GM18951 (cell line): ENCODE measurements at regions not wholly inside any gene's neighbourhood (a gene's known extent, or its start where the extent isn't known, plus 50 kb on each side); places are given as distances from the start of the nearest gene placed in this dataset.

ENCODE experiments used
- POLR2A ChIP-seq: IDR thresholded peaks from 4 replicates; pipeline ENCODE4 v1.6.1; 2011; ENCODE audit warnings: mild to moderate bottlenecking; ENCODE audit not compliant: insufficient read length, insufficient read depth; ENCODE audit errors: extremely low read depth
- in situ Hi-C: fragments of 300-500 bp; cut with MboI; formaldehyde crosslinking; loops from one replicate; pipeline ENCODE4 v1.12.0; 2022; ENCODE audit warnings: low sequenced_read_pairs, mixed read lengths, inconsistent platforms; ENCODE audit not compliant: unreplicated experiment

DNA sequence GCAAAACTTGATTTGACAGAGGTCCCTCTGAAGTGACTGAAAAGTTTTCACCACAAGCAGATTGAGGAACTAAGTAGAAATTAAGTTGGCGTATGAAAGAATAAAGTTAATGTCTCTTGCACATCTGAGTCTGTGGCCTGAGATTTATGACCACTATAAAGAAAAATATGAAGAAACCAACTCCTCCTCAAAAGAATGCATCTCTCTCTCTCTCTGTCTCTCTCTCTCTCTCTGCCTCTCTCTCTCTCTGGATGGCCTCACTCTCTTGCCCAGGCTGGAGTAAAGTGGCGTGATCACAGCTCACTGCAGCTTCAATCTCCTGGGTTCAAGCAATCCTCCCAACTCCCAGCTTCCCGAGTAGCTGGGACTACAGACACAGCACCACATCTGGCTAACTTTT is 55.2 kb downstream of the RPL22L1 start:
- no peak for TF ChIP-seq POLR2A

DNA sequence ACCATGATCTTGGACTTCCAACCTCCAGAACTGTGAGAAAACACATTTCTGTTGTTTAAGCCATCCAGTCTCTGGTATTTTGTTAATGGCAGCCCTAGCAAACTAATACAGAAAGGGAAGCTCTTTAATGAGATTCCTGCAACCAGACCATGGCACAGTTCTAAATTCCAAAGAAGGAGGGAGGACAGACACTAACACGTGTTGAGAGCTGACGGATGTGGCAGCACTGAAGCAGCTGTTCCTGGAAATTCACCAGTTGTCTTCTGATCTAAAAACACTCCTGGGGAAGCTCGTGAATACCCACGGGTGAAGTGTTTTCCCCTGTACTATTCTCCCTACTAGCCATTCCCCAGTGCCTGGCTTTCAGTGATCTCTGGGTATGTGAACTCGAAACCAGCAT is 56.7 kb downstream of the RPL22L1 start:
- TF ChIP-seq POLR2A: no peak
- in situ Hi-C loops: loop anchor here (5.0 to 25.0 kb wide), 3 partner anchors 398 to 751 kb away; partner anchors contain the start of gene CLDN11

More for the DNA sequence above, 55.2 kb downstream of the RPL22L1 start:
- in situ Hi-C loops: loop anchor here (5.0 to 25.0 kb wide), 3 partner anchors 400 to 753 kb away; partner anchors contain the start of gene CLDN11

DNA sequence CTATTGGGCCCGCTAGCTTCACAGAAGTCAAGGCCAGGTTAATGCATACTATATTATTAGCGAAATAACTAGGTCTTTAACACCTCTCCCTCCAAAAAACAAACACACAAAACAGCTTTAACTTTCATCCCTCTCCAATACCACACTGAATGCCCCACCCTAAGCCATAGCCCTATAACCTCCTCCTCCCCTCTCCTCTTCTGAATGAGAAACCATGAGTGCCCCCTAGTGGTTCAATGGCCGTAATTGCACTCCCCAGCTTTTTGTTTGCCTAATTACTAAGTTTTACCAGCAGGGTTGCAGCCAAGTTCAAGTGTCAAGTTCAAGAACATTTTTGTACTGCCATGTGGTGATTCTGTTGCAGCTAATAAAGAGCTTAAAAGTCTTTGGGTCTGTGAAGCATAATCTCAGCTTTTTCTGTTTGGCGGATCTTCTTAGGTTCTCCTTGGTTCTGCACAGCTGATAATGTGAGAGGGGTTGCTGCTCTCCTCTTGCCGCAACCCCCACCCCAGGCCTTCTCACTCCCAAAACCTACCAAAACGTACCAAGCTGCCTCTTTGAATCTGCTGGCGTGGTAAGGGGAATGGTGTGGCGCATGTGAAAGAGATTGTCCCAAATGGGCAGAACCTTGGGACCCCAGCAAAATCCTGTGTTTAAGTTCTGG is 57.9 kb downstream of the RPL22L1 start:
- in situ Hi-C loops: loop anchor here (5.0 to 25.0 kb wide), 3 partner anchors 397 to 750 kb away; partner anchors contain the start of gene CLDN11
- TF ChIP-seq POLR2A: no peak

DNA sequence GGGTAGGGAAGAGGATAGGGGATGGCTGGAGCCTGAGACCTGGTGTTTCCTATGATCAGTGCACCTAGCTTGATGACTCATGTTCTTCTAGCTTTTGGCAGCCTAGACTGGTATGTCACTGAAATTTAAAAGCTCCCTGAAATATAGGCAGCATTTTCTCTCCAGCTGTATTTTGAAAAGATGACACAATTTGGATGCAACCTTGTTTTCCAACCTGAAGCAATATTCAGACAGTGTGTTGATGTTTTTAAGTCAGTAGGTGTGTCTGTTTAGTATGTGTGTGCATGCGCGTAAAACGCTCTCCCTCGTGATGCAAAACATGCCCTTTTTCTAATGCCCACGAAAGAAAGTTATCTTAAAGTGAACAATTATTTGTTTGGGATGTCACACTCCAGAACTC is 58.5 kb downstream of the RPL22L1 start:
- in situ Hi-C loops: loop anchor here (5.0 to 25.0 kb wide), 3 partner anchors 397 to 749 kb away; partner anchors contain the start of gene CLDN11
- no peak for TF ChIP-seq POLR2A

DNA sequence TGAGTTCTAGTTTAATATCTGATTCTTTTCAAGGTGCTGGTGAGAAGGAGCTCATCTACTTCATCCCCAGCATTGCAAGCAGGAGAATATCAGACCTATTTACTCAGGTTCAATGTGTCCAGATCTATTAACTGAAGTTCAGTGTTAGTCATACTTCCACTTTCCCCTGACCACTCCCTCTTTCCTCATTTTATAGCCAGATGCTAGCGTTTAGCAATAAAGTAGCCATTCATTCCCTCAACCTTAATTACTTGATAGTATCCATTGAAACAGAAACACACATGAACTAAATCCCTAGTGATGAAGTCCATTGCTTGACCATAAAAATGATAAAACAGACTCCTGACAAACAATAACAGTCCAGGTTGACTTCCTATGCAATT is 60.0 kb downstream of the RPL22L1 start:
- in situ Hi-C loops: loop anchor here (5.0 to 25.0 kb wide), 3 partner anchors 395 to 748 kb away; partner anchors contain the start of gene CLDN11
- TF ChIP-seq POLR2A: no peak

DNA sequence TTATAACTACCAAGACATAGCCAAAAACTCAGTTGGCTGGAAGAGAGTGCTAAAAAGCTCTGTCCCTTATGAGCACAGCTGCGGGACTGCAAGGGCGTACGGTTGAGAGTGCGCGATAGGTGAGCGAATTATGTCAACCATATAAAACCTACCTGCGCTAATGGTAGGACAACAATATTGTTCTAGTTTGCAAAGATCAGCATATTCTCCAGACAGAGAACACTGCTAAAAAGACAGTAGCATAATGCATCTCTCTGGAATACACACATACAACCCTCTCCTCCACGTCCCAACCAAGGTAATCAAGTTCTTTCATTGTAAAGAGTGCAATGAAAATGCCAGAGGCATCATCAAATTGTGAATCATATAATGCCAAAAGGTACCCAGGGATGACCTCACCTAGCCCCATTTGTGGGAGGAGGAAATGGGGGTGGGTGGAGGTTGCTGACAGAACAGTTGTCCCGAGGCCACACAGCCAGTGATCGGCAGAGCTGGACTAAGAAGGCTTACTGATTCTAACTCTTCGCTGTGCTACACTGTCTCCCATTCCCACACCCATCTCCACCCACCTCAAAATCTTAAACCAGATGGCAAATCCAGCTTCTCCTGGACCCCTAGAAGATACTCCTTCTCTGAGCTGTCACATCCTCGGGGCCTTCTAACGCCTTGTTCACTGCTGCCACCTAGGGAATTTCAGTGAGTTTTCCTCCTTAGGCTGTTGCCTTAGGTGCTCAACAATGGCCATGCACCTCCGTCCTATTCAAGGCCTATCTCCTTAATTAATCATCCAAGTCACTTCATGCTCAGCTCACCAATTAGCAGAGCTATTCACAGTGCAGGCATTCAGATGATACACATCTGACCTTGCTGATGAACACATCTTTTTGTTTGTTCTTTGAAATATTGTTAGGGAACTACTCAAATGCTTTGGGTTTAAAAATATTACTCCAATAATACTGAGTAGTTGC is 60.7 kb downstream of the RPL22L1 start:
- no peak for TF ChIP-seq POLR2A
- in situ Hi-C loops: loop anchor here (25.0 kb wide), 1 partner anchor 747 kb away; no protein-coding TSS in a partner anchor

DNA sequence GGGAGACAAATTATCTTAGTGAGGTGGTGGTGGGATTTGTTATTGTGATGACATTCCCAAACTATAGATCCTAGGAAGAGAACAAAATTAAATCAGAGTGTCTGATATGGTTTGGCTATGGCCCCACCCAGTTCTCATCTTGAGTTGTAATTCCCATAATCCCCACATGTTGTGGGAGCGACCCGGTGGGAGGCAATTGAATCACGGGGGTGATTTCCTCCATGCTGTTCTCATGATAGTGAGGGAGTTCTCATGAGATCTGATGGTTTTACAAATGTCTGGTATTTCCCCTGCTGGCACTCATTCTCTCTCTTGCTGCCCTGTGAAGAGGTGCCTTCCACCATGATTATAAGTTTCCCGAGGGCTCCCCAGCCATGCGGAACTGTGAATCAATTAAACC is 62.0 kb downstream of the RPL22L1 start:
- no peak for TF ChIP-seq POLR2A
- in situ Hi-C loops: loop anchor here (25.0 kb wide), 1 partner anchor 746 kb away; no protein-coding TSS in a partner anchor

DNA sequence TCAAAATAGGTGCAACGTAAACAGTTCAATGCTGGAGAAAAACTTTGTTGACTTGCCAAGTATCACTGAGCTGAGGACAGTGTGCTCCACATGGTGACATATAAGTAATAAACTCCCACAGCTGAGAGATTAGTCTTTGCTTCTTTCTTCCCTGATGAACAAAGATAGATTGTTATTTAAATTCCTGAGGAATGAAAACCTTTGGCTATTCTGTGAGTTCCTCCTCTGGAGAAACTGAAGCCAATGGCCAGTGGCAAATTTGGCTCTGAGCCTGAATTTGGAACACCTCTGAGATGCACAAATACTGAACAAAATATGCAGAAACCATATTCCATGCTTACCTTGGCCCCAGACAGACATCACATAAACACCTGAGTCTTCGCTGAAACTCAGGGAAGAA is 63.3 kb downstream of the RPL22L1 start:
- in situ Hi-C loops: loop anchor here (25.0 kb wide), 1 partner anchor 744 kb away; no protein-coding TSS in a partner anchor
- no peak for TF ChIP-seq POLR2A

DNA sequence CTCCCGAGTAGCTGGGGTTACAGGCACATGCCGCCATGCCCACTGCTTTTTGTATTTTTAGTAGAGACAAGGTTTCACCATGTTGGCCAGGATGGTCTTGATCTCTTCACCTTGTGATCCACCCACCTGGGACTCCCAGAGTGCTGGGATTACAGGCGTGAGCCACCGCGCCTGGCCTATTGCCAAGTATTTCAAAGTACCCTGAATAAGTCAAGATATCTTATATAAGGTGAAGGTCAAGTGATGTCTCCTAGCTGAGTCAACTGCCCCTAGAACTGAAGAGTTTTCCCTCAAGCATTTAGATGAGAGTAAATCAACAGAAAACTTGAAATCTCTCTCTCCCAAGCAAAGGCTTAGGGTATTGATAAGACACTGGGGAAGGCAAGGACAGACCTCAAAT is 63.9 kb downstream of the RPL22L1 start:
- in situ Hi-C loops: loop anchor here (25.0 kb wide), 1 partner anchor 744 kb away; no protein-coding TSS in a partner anchor
- no peak for TF ChIP-seq POLR2A

DNA sequence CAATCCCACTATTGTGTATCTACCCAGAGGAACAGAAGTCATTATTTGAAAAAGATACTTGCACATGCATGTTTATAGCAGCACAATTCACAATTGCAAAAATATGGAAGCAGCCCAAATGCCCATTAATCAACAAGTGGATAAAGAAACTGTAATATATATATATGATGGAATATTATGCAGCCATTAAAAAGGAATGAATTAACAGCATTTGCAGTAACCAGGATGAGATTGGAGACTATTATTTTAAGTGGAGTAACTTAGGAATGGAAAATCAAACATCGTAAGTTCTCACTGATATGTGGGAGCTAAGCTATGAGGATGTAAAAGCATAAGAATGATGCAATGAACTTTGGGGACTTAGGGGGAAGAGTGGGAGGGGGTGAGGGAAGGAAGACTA is 64.7 kb downstream of the RPL22L1 start:
- in situ Hi-C loops: loop anchor here (25.0 kb wide), 1 partner anchor 743 kb away; no protein-coding TSS in a partner anchor

DNA sequence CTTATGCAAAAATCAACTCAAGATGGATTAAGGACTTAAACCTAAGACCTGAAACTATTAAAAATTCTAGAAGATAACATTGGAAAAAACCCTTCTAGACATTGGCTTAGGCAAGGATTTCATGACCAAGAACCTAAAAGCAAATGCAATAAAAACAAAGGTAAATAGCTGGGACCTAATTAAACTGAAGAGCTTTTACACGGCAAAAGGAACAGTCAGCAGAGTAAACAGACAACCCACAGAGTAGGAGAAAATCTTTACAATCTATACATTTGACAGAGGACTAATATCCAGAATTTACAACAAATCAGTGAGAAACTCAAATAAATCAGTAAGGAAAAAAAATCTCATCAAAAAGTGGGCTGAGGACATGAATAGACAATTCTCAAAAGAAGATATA is 65.4 kb downstream of the RPL22L1 start:
- in situ Hi-C loops: loop anchor here (25.0 kb wide), 1 partner anchor 742 kb away; no protein-coding TSS in a partner anchor

DNA sequence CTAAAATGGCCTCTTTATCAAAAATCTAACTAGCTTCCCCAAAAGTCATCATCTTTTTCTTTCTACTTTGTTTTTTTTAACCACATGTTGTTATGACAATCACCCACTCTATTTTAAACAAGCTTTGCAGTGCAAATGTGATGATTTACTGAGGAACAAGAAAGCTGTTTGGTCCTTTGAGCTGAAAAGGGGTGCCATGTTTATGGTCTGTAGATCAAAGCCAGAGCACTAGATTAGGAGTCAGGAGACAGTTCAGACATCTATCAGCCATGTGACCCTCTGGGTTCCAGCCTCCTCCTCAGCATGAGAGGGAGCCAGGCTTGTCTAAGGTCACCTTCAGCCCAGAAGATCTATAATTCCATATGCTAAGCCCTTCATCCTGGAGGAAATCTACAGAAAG is 65.9 kb downstream of the RPL22L1 start:
- in situ Hi-C loops: loop anchor here (25.0 kb wide), 1 partner anchor 742 kb away; no protein-coding TSS in a partner anchor
- TF ChIP-seq POLR2A: no peak

DNA sequence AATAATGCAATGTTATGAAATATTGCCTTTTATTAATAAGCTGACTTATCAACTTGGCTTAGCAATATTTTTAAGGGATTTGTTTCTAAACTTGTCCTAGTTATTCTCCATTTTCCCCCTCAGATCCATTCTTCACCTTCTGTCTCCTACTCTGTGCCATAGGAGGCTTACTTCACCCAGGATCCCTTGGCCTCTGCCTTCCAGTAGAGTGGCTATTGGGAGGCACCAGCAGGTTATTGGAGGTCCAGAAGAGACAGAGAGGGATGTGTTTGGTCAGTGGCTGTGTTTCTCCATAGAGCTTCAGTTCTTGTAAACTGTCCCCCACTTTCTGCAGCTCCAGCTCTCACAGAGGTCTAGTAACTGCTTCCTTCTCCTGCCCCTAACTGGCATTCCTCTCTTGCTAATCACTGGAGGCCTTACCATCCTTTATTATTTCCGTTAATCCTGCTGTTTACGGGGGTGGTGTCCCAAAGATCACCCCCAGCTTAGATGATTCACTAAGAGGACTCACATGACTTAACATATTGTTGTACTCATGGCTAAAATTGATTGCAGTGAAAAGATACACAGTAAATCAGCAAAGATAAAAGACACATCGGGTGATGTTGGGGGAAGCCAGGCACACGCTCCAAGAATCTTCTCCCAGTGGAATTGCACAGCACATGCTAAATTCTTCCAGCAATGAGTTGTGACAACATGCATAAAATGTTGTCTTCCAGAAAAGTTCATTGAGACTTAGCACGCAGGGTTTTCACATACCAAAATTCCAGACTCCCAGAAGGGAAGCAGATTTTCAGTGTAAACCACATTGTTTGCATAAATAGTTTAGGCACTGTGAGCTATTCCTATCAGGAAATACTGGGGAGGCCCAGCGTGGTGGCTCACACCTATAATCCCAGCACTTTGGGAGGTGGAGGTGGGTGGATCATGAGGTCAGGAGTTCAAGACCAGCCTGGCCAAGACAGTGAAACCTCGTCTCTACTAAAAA is 67.5 kb downstream of the RPL22L1 start:
- TF ChIP-seq POLR2A: no peak
- in situ Hi-C loops: loop anchor here (25.0 kb wide), 1 partner anchor 740 kb away; no protein-coding TSS in a partner anchor
